Endodermal cell (in vitro differentiated cells): ENCODE measurements at regions not wholly inside any gene's neighbourhood (a gene's known extent, or its start where the extent isn't known, plus 50 kb on each side); places are given as distances from the start of the nearest gene placed in this dataset.
"Not testable (repeated sequence)": the region's sequence is repeated elsewhere in the genome, so short reads cannot be mapped to it uniquely, and the experiment has no call there.

Experiments used
- DNase-seq: peaks from one replicate; pipeline ENCODE4 v3.0.0-alpha.2; 2017
- H3K27ac ChIP-seq: 2 replicates; pipeline ENCODE4 v1.5.1; 2013; ENCODE audit warnings: mild to moderate bottlenecking, low read depth, low read length, moderate library complexity
- H3K27me3 ChIP-seq: 2 replicates; pipeline ENCODE4 v1.6.1; 2013; ENCODE audit warnings: mild to moderate bottlenecking, low read length, moderate library complexity; ENCODE audit not compliant: insufficient read depth, control insufficient read depth, poor library complexity, severe bottlenecking
- H3K36me3 ChIP-seq: 2 replicates; pipeline ENCODE4 v1.7.0; 2013; ENCODE audit warnings: mild to moderate bottlenecking, low read length, moderate library complexity; ENCODE audit not compliant: control insufficient read depth, insufficient read depth
- H3K4me1 ChIP-seq: one replicate; pipeline ENCODE4 v1.7.0; 2013; ENCODE audit warnings: low read length; ENCODE audit not compliant: control insufficient read depth, insufficient read depth
- H3K4me3 ChIP-seq: 2 replicates; pipeline ENCODE4 v1.5.1; 2013; ENCODE audit warnings: mild to moderate bottlenecking, low read length, moderate library complexity
- H3K9ac ChIP-seq: 2 replicates; pipeline ENCODE4 v1.6.1; 2013; ENCODE audit warnings: mild to moderate bottlenecking, low read length, moderate library complexity; ENCODE audit not compliant: poor library complexity, severe bottlenecking; ENCODE audit errors: extremely low read depth
- H3K9me3 ChIP-seq: 2 replicates; pipeline ENCODE4 v1.6.1; 2013; ENCODE audit warnings: mild to moderate bottlenecking, low read length, moderate library complexity; ENCODE audit not compliant: control insufficient read depth
- H3K27ac Mint-ChIP-seq: 2 replicates; pipeline ENCODE4 v1.8.0; 2020; ENCODE audit warnings: mixed read lengths
- H3K27me3 Mint-ChIP-seq: 2 replicates; pipeline ENCODE4 v1.8.0; 2021; ENCODE audit warnings: mild to moderate bottlenecking, mixed read lengths; ENCODE audit not compliant: insufficient read depth
- H3K36me3 Mint-ChIP-seq: 2 replicates; pipeline ENCODE4 v1.8.0; 2020; ENCODE audit warnings: low read depth, mixed read lengths
- H3K4me1 Mint-ChIP-seq: 2 replicates; pipeline ENCODE4 v1.8.0; 2020; ENCODE audit warnings: mixed read lengths
- H3K4me3 Mint-ChIP-seq: 2 replicates; pipeline ENCODE4 v1.8.0; 2020; ENCODE audit warnings: mild to moderate bottlenecking, moderate library complexity, mixed read lengths
- H3K9me3 Mint-ChIP-seq: 2 replicates; pipeline ENCODE4 v1.8.0; 2020; ENCODE audit warnings: mild to moderate bottlenecking, mixed read lengths
- CTCF ChIP-seq: fragments of 200-600 bp; sonication (generic); conservative IDR thresholded peaks from 2 replicates; pipeline ENCODE4 v1.5.0; 2021; ENCODE audit warnings: antibody characterized with exemption, mild to moderate bottlenecking
- WGBS, 2 experiments: methylation state at CpG; one replicate each; pipeline versions ENCODE4 v1.1.5 to v1.1.7; 2013; ENCODE audit warnings: missing lambda C conversion rate in 2 of 2, mixed read lengths in 1 of 2; ENCODE audit not compliant: insufficient coverage in 1 of 2, insufficient read length in 1 of 2; 5-methylcytosine and 5-hydroxymethylcytosine counted together

- not testable (repeated sequence) for H3K4me3 Mint-ChIP-seq, H3K36me3 Mint-ChIP-seq, H3K9ac ChIP-seq, H3K9me3 Mint-ChIP-seq, H3K27ac ChIP-seq, H3K4me1 Mint-ChIP-seq, DNase-seq, H3K36me3 ChIP-seq, H3K4me3 ChIP-seq, H3K27ac Mint-ChIP-seq, H3K9me3 ChIP-seq, H3K27me3 ChIP-seq, H3K4me1 ChIP-seq, H3K27me3 Mint-ChIP-seq
- WGBS, 2 experiments, result 75 to 96% methylated on average over 1 to 2 of the region's 2 CpGs
Observed at GRCh38 chr12:63427029-63427428, 241.3 kb downstream of the DPY19L2 start.

GRCh38 chr12:63424671-63425070 is 243.6 kb downstream of the DPY19L2 start:
- no peaks in the 10 kb centered on the region for H3K36me3 ChIP-seq
- H3K27ac ChIP-seq, result no peak overlapping the region
- Mint-ChIP-seq H3K4me3 (no peak overlapping the region), H3K27ac (no peak overlapping the region), H3K4me1 (peaks cover 12% of the 10 kb centered on the region), H3K27me3 (no peaks in the 10 kb centered on the region), H3K36me3 (no peaks in the 10 kb centered on the region), H3K9me3 (no peaks in the 10 kb centered on the region)
- no peaks in the 10 kb centered on the region for H3K27me3 ChIP-seq
- TF ChIP-seq CTCF, result no peak
- DNase-seq, result no peak
- no peaks in the 10 kb centered on the region for H3K4me1 ChIP-seq
- no peak overlapping the region for H3K4me3 ChIP-seq
- WGBS, 2 experiments, result 91 to 95% methylated on average over 2 to 3 of the region's 3 CpGs
- H3K9ac ChIP-seq, result no peak overlapping the region
- H3K9me3 ChIP-seq, result no peaks in the 10 kb centered on the region

DNA sequence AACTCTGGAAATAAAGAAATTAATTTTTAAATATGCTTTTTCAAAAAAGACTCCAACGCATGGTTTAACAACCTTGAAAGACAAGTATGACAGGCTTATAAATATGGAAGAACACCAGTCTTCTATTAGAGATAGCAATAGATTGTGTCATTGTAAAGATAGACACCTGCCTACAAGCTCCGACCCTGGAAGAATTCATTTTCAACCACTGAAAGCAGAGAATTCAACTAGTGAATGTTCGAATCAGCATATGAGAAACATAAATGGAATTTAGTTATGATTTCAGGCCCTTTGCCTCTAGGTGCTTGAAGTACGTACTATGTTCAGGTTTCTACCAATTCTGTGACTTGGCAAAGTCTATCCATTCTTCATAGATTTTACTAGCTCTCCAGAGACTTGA is 244.5 kb downstream of the DPY19L2 start:
- H3K9ac ChIP-seq, result no peak overlapping the region
- H3K36me3 Mint-ChIP-seq, result no peaks in the 10 kb centered on the region
- H3K4me3 Mint-ChIP-seq, result no peak overlapping the region
- no peak for DNase-seq
- H3K27me3 ChIP-seq, result no peaks in the 10 kb centered on the region
- H3K27ac Mint-ChIP-seq, result no peak overlapping the region
- H3K27me3 Mint-ChIP-seq, result no peaks in the 10 kb centered on the region
- H3K36me3 ChIP-seq, result no peaks in the 10 kb centered on the region
- no peaks in the 10 kb centered on the region for H3K9me3 Mint-ChIP-seq
- no peaks in the 10 kb centered on the region for H3K9me3 ChIP-seq
- WGBS, 2 experiments, result 90 to 94% methylated on average over 1 to 4 of the region's 4 CpGs
- no peak for TF ChIP-seq CTCF
- no peaks in the 10 kb centered on the region for H3K4me1 ChIP-seq
- H3K27ac ChIP-seq, result no peak overlapping the region
- no peak overlapping the region for H3K4me3 ChIP-seq
- H3K4me1 Mint-ChIP-seq, result peaks cover 12% of the 10 kb centered on the region

DNA sequence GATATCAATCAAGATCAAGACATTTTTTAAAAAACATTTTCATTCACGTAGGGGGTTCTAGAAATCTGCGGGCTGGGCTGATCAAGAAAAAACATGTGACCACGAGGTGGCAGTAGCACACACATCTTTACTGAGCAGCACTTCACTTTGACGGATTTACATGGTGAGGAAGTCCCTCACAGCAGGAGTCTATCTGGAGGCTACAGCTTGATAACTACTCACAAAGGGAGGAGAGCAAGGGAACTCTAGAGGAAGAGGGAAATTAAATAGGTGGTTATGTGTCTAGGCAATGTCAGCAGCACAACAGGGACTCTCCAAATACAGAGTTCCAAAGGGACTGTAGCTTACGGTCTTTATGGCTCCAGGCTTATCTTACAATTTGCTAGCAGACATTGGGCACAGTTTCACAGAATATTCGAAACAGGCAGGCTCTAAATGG is 248.1 kb downstream of the DPY19L2 start:
- TF ChIP-seq CTCF, result peak; percentile 90
- Histone ChIP-seq H3K36me3 (no peaks in the 10 kb centered on the region), H3K4me1 (no peaks in the 10 kb centered on the region), H3K27ac (no peak overlapping the region), H3K27me3 (no peaks in the 10 kb centered on the region), H3K9ac (no peak overlapping the region), H3K9me3 (peaks cover 9% of the 10 kb centered on the region), H3K4me3 (peak overlapping the region; percentile 28)
- no peaks in the 10 kb centered on the region for H3K27me3 Mint-ChIP-seq
- WGBS, 2 experiments, result 24 to 29% methylated on average over 5 to 6 of the region's 6 CpGs
- peak overlapping the region; percentile 40 for H3K27ac Mint-ChIP-seq
- H3K4me3 Mint-ChIP-seq, result no peak overlapping the region
- H3K36me3 Mint-ChIP-seq, result no peaks in the 10 kb centered on the region
- DNase-seq, result peak; percentile 97
- H3K9me3 Mint-ChIP-seq, result peaks cover 4% of the 10 kb centered on the region
- peaks cover 12% of the 10 kb centered on the region for H3K4me1 Mint-ChIP-seq
